GM19043 (cell line): ENCODE measurements at regions not wholly inside any gene's neighbourhood (a gene's known extent, or its start where the extent isn't known, plus 50 kb on each side); places are given as distances from the start of the nearest gene placed in this dataset.

Experiments used
- ATAC-seq: cut with Tn5 transposase; IDR thresholded peaks from one replicate; pipeline ENCODE4 v1.9.1; 2021; ENCODE audit warnings: low read depth; ENCODE audit not compliant: unreplicated experiment

DNA sequence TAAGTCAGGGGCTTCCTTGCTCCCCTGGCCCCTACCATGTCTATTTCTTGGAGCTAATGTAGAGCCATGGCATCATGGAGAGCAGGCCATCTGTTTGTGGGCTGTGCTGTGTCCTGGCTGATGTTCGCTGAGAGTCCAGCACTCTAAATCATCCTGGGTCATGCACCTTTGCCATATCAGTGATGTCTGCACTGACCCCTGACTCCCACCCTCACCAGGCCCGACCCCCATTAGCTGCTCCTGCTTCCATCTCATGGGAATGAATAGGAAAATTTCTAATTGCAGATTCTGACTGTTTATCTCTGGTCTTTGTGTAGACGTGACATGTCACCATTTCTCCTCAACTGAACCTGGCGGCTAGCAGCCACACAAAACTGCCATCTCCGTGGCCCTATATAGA is 236.9 kb downstream of the NSG2 start:
- ATAC-seq = no peak

- no peak for ATAC-seq
Measured at GRCh38 chr5:174283211-174284005, 237.9 kb downstream of the NSG2 start.

DNA sequence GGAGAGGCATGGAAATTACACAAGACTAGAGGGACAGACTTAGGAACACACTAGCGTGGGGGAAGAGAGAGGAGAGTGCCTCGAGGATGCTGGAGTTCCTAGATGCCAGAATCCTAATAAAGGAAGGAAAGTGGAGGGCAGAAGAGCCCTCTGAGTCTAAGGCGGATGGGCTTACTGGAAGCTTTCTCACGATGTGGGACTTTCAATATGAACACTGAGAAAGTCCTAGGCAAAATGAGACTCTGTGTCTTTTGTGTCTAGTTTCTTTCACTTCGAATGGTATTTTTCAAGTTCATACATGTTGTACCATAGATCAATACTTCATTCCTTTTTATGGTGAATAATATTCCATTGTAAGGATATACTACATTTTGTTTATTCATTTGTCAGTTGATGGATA is 239.4 kb downstream of the NSG2 start:
- no peak for ATAC-seq

DNA sequence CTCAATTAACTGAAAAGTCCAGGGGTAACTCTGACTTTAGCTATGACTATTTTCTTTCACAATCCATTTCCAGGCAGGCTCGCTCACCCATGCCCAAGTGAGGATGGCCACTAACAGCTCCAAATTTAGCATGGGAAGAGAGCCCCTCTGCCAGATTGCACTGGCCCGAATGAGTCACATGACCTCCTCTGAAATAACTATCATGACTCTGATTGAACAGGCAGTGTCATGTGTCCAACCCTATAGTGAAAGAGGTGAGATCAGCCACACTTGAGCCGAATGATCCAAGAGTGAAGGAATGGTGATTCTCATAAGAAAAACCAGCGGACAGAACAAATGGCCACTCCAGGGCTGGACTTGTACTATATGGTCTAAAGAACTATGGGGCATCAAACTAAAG is 242.3 kb downstream of the NSG2 start:
- no peak for ATAC-seq

DNA sequence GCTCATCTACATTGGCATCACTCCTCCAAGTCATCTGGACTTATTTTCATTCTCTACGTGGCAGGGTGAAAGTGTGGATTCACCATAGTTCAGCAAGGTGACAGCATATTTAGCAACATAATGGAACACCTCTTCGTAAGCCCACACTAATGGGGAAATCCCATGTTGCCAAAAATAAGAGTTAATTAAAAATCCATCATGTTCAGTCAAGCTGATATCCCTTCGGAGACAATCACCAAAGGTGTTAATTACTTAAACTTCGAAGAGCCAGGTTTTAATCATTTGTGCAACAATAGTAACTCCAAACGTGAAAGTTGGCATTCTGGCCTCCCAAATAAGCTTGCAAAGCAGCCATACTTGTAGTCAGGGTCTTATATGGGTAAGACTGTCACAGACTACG is 242.9 kb downstream of the NSG2 start:
- no peak for ATAC-seq

- no peak for ATAC-seq
Measured at GRCh38 chr5:174291162-174291561, 245.7 kb downstream of the NSG2 start.

- ATAC-seq = no peak
Measured at GRCh38 chr5:174292348-174292747, 246.8 kb downstream of the NSG2 start.

DNA sequence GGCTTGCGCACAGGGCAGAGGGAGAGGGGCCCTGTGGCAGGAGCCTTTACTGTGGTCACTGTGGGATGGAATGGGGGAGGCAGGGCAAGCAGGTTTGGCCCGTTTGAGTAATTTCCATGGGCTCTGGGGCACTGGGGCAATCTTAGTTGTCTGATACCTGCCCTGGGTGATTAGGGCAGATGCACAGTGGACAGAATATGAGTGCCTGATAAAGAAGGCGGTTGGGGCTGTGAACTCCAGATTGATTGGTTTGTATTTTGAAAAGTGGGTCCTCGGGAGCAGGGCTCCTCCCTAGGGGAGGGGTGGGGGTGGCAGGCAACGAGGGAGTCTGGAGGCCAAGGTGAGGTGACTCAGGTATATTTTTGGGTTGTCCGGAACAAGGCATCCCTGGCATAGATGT is 247.5 kb downstream of the NSG2 start:
- no peak for ATAC-seq

DNA sequence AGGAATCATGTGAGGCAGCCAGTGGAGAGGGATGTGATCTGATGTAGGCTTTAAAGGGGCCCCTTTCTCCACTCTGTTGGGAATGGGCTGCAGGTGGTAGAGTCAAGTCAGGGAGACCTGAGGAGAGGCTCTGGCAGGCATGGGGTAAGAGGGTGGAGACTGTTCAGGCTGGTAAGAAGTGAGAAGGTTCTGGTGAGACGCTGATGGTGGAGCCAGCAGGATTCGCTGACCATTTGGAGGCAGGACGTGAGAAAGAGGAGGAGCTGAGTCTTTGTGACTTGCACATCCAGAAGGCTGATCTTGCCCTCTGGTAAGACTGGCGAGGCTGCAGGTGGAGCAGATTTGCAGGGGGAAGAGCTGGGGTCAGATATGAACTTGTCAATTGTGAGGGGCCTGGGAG is 248.0 kb downstream of the NSG2 start:
- no peak for ATAC-seq

DNA sequence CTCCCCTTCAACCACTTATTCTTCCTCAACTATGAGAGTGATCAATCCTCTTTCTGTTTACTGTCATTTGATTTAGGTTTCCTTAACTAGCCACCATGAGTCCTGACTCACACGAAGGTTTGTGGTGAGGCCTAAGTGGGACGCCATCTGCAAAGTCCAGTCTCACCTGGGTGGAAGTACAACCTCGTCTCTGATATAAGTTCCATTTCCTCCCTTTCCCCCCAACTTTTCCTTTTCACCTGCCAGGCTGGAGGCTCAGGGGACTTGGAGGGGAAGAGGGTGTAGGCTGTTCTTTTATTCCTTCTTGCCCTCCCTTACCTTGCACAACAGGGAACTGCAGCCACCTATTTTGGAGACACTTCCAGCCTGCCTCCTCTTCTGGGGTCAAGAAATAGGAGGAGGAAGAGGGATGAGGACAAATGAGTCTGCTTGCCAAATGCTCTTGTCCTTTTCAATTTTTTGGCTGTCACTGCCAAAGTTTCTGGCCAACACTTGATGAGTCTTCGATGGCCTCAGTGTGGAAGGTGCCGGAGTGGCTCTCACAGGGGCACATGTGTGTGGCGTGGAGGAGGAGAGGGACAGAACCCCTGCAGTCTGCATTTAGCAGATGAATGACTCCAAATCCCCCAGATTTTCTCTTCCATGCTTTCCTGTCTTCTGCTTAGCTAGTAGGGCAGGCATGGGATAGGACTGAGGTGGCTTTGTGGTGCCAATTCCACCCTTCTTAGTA is 249.6 kb downstream of the NSG2 start:
- ATAC-seq = no peak

DNA sequence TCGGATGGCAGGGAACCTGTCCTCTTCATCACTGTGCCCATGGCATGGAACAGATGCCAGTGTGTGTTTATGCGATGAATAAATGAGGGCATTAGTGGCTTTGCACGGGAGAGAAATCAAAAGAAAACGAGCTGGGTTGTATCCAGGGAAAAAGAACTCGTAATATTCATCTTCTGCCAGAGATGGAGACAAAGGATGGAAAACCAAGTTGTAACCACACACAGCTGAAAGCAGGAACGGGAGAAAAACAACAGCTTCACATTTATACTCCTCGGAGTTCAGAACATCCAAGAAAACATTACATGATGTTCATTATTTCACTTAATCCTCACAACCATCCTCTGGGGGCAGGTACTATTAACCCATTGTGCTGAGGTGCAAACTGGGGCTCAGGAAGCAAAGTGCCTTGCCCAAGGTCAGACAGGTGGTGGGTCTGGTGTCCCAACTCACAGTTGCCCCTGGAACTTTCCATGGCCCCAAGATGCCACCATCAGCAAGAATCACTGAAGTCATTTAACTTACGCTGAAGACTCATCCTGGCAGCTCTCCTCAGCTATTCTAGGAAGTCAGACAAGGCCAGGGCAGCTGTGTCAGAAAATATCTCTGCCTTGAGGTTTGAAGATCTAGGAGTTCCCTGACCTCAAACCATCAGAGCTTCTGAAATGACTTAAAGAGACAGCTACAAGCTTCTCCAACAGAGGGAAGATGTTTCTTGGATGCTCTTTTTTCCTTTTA is 250.4 kb downstream of the NSG2 start:
- ATAC-seq = no peak

- ATAC-seq = no peak
Measured at GRCh38 chr5:174300118-174300940, 254.8 kb downstream of the NSG2 start.

DNA sequence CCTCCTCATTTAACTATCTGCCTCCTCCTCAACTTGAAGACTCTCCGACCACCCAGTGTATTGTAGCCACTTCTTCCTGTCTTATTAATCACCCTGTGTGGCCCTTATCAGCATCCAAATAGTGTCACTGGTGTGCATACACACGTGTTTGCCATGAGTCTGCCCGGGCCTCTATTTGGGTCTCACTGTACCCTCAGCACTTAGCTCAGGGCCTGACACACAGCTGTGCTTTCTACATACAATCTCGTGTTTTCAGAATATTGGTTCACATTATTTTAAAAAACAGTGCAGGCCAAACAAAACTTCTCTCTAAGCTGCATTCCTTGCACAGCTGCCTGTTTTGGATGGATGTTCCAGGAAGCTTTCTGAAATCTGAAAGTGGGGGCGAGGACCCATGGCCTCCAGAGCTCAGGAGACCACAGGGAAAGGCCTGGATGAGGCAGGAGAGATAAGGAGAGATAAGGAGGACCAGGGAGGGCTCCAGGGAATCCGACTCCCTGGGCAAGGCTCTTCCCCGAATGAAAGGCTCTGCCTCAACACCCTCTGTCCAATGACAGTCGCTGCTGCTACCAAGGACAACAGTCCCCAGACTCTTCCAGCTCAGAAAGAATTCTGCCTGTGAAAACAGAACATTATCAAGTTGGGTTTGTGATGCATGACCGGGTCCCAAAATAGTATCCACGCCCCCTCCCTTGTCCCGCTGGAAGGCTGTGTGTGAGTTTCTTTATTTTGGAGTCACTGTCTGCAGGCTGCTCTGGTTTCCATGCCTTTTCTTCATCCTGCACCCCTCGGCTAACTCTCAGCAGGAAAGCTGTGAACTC is 255.6 kb downstream of the NSG2 start:
- ATAC-seq = no peak

DNA sequence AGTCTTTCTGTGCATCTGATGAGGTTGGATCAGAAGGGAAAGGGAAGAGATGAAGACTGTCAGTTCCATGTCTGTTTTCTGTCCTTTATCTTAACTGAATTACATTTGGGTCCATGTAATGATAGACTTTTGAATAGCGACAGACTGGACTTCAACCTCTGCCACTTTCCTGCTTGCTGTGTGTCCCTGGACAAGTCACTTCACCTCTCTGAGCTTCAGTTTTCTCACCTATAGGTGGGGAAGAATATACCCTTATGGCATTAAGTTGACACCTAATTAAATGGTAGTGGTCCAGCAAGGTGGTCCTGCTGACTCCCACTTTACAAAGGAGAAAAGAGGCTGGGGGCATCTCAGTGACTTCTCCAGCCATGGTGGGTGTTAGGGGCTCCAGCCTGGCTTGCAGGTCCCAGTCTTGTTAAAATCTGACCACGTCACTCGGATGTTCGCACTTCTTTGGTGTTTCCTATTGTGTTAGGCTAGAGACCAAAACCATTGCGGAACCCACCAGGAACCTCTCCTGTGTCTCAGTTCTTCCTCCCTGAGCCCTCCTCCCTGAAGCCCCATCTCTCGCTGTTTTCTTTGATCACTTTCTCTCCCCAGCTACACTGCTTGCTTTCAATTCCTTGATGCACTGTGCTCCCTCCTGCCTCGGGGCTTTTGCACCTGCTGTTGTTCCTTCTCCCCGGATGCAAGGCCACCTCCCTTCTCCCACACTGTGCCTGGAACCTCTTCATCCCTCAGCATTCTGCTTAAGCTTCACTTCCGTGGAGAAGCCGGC is 256.5 kb downstream of the NSG2 start:
- no peak for ATAC-seq

DNA sequence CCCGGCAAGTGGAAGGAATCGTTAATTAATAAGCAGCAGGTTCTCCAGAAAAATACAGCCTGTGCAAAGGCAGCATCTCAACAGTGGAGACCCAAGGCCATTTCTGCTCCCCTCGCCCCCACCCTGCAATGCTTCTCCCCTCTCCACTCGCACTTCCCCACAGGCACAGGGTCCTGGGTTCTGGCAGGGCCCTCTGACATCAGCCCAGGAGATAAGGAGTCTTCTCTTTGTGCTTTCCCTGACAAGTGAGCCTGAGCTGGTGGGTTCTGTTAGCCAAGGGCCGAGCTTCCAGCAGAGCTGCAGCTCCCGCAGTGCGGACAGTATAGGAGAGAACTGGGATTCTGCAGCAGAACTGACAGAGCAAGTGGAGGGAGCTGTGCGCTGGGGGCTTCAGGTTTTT is 257.5 kb downstream of the NSG2 start:
- ATAC-seq = no peak

DNA sequence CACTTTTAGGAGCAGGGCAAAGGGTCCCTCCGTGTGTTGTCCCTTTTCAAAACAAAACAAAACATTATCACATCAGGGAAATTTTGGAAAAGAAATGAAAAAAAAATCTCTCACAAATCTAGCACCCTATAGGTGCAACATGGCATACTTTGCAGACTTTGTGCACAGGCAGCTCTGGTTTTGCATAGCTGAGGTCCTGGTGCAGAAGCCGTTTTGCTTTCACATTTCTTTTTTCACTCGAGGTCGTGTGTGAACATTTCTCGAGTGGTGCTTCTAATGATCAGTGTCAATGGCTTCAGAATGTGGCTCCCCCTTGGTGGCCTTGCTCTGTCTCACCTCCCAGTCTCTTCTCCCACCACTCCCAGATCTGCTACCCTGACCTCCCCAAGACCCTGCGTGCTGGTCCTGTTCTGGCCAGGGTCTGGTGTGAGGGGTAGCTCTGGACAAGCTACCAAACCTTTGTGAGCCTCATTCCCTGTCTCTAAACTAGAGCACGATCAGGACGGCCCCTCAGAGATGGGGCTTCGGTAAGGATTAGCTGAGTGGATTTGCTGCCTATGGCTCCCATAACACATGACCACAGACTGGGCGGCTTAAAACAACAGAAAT is 258.0 kb downstream of the NSG2 start:
- no peak for ATAC-seq

- ATAC-seq = no peak
Measured at GRCh38 chr5:174305241-174305681, 259.8 kb downstream of the NSG2 start.

DNA sequence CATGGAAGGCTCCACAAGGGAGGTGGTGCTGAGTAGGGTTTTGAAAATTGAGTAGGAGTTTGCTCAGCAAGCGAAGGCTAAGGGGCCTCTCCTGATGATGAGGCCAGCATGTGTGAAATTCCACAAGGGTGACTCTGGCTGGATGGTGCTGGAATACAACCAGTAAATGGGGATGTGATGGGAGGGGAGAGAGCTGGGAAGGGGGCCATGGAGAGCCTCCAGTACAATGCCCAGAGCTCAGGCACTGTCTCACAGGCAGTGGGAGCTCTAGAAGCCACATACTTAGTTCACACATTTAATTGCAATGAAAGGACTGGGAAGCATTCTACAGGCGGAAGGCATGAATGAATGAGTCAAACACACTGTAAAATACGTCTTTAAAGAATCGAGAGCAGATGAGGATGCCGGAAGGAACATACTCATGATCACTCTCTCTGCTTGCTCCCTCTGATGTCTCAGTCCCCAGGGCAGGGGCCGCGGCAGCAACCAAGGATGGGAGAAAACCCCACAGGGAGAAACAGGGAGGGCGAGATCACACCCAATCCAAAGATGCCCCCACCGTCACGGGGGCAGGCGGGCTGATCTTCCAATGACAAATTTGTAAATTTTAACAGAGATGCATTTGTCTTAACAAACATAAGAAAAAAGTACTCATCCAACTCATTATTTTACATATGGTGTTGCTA is 261.0 kb downstream of the NSG2 start:
- no peak for ATAC-seq
